ENCODE measurements at regions not wholly inside any gene's neighbourhood (a gene's known extent, or its start where the extent isn't known, plus 50 kb on each side); places are given as distances from the start of the nearest gene placed in this dataset.
"Not testable (repeated sequence)": the region's sequence is repeated elsewhere in the genome, so short reads cannot be mapped to it uniquely, and the experiment has no call there.

DNA sequence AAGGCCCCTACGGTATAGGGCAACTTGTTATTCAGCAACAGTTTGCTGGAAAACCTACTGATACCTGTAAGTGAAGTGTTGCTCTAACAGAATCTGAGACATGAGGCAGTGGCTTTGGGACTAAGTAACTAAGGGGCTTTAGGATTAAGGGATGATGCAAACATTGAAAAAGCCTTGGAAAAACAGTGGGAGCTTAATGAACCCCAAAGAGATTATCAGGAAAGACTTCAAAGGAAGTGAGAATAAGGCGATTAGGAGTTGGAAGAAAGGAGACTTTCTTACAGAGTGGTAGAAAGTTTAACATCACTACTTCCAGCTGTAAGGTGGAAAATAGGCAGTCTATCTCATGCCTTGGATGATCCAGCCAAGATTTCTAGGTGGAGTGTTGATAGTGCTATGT, 158.2 kb upstream of the TRIB2 start:
- in situ Hi-C loops (cut with MboI; ENCODE audit: low sequenced_read_pairs, unreplicated experiment), result no loop called here
- no peak for DNase-seq (ENCODE audit: low spot score)
- no peak for TF ChIP-seq CTCF (IDR thresholded peaks at IDR 0.05; ENCODE audit: borderline replicate concordance, control extremely low read depth, extremely low read depth, insufficient read depth, missing control alignments)

GRCh38 chr2:12560618-12561017, 156.1 kb upstream of the TRIB2 start:
- in situ Hi-C loops (cut with MboI; ENCODE audit: low sequenced_read_pairs, unreplicated experiment), result no loop called here
- TF ChIP-seq CTCF (IDR thresholded peaks at IDR 0.05; ENCODE audit: borderline replicate concordance, control extremely low read depth, extremely low read depth, insufficient read depth, missing control alignments), result no peak
- DNase-seq (ENCODE audit: low spot score), result no peak

DNA sequence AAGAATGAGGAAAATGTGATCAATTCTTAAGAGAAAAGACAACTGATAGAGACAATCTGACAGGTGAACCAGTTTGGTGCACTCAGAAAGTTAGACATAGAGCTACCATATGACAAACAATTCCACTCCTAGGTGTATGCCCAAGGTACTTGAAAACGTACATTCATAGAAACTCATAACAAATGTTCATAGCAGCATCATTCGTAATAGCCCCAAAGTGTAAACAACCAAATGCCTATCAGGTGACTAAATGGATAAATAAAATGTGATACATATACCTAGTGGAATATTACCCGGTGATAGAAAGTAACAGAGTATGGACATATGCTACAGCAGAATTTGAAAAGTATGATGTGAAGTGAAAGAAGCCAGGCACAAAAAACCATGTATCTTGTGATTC, 149.3 kb upstream of the TRIB2 start:
- TF ChIP-seq CTCF (IDR thresholded peaks at IDR 0.05; ENCODE audit: borderline replicate concordance, control extremely low read depth, extremely low read depth, insufficient read depth, missing control alignments), result no peak
- in situ Hi-C loops (cut with MboI; ENCODE audit: low sequenced_read_pairs, unreplicated experiment), result no loop called here
- DNase-seq (ENCODE audit: low spot score), result no peak

- DNase-seq (ENCODE audit: low spot score); in situ Hi-C loops (cut with MboI; ENCODE audit: low sequenced_read_pairs, unreplicated experiment): not testable (repeated sequence)
These were observed 147.2 kb upstream of the TRIB2 start for GRCh38 chr2:12569510-12569909.

GRCh38 chr2:12569929-12570328, 146.8 kb upstream of the TRIB2 start:
- DNase-seq (ENCODE audit: low spot score); in situ Hi-C loops (cut with MboI; ENCODE audit: low sequenced_read_pairs, unreplicated experiment): not testable (repeated sequence)

DNA sequence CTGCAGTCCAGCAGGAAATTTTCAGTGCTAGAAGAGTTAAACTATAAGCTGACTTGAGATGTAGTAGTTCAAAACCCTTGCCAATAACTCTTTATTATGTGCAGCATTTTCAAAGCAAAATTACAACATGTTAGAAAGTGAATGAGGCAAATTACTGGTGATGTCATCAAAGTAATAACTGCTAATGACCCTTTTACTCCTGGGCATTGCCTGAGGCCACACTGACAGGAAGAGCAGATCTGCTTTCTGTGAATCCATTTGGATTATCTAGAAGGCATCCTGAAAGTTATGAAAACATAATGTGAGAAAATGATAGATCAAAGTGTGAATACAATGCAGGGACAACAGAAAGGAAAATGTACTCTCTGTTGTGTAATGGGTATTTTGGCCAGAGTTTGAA, 139.6 kb upstream of the TRIB2 start:
- in situ Hi-C loops (cut with MboI; ENCODE audit: low sequenced_read_pairs, unreplicated experiment), result no loop called here
- DNase-seq (ENCODE audit: low spot score), result no peak
- TF ChIP-seq CTCF (IDR thresholded peaks at IDR 0.05; ENCODE audit: borderline replicate concordance, control extremely low read depth, extremely low read depth, insufficient read depth, missing control alignments), result no peak

DNA sequence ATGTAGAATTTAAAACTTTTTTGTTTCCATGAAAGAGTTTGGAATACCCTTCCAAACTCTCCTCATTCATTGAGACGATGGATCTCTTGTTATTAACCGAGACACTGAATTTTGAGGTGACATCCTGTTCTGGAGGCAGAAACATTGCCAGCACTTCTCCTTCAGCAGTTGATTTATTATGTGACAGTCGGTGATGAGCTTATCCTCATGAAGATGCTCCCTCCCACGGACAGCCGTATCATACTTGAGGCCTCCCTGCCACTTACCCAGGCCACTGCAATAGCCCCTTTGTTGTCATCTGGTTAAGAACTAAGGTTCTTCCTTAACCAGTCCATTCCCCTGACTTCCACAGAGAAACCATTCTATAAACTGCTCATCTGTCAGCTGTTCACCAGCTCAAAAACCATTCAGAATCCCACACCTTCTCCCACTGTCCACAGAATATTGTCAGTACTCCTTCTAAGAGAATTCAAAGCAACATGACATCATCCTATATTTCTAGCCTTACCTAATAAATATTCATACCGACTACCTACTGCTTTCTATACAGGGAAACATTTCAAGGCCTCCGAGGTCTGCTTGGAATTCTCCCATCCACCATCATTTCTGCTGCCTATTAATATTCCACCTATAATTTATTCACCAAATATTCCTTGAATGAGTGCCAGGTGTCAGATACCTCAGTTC, 139.0 kb upstream of the TRIB2 start:
- in situ Hi-C loops (cut with MboI; ENCODE audit: low sequenced_read_pairs, unreplicated experiment), result no loop called here
- TF ChIP-seq CTCF (IDR thresholded peaks at IDR 0.05; ENCODE audit: borderline replicate concordance, control extremely low read depth, extremely low read depth, insufficient read depth, missing control alignments), result no peak
- DNase-seq (ENCODE audit: low spot score), result no peak

DNA sequence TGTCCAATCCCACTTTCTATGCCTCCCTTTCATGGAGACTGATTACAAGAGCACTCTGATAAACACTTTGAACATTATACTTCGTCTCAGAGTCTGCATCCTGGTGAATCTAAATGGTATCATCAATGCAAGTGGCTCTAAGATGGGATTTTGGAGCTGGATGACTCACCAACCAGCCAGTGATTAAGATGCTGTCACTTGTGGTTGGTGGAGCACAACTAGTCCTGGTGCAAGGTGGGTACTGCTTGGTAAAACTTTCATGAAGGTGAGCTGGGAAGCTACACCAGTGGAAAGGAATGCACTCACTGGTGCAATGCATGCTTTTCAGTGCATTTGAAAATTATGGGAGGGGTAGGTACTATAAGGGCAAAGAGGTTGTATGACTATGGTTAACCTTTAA, 137.7 kb upstream of the TRIB2 start:
- no peak for DNase-seq (ENCODE audit: low spot score)
- in situ Hi-C loops (cut with MboI; ENCODE audit: low sequenced_read_pairs, unreplicated experiment), result no loop called here
- no peak for TF ChIP-seq CTCF (IDR thresholded peaks at IDR 0.05; ENCODE audit: borderline replicate concordance, control extremely low read depth, extremely low read depth, insufficient read depth, missing control alignments)

Measured in GM13976 (cell line).